Mesendoderm (in vitro differentiated cells): ENCODE measurements at regions not wholly inside any gene's neighbourhood (a gene's known extent, or its start where the extent isn't known, plus 50 kb on each side); places are given as distances from the start of the nearest gene placed in this dataset.

ENCODE experiments used
- DNase-seq: peaks from one replicate; pipeline ENCODE4 v3.0.0; 2013
- H2AK5ac ChIP-seq: 2 replicates; pipeline ENCODE4 v1.6.1; 2013; ENCODE audit warnings: low read length, inconsistent platforms
- H2BK120ac ChIP-seq: 2 replicates; pipeline ENCODE4 v1.6.1; 2013; ENCODE audit warnings: low read depth, mild to moderate bottlenecking, low read length, moderate library complexity, mixed read lengths
- H2BK15ac ChIP-seq: replicated peaks from 2 replicates; pipeline ENCODE4 v1.6.1; 2013; ENCODE audit warnings: low read depth, mild to moderate bottlenecking, moderate library complexity
- H2BK5ac ChIP-seq: 2 replicates; pipeline ENCODE4 v1.6.1; 2013; ENCODE audit warnings: low read length, inconsistent platforms
- H3K18ac ChIP-seq: 2 replicates; pipeline ENCODE4 v1.6.1; 2013; ENCODE audit warnings: mild to moderate bottlenecking, low read length, mixed read lengths
- H3K23ac ChIP-seq: one replicate; pipeline ENCODE4 v1.6.1; 2013; ENCODE audit warnings: low read length
- H3K27ac ChIP-seq: 2 replicates; pipeline ENCODE4 v1.5.1; 2013; ENCODE audit warnings: low read depth, mild to moderate bottlenecking, inconsistent platforms, low read length, moderate library complexity
- H3K27me3 ChIP-seq: 2 replicates; pipeline ENCODE4 v1.6.1; 2013; ENCODE audit warnings: low read length, control low read depth, mild to moderate bottlenecking, inconsistent platforms; ENCODE audit not compliant: insufficient read depth, poor library complexity
- H3K36me3 ChIP-seq: 2 replicates; pipeline ENCODE4 v1.6.1; 2013; ENCODE audit warnings: low read length, inconsistent platforms; ENCODE audit not compliant: control insufficient read depth, insufficient read depth
- H3K4ac ChIP-seq: one replicate; pipeline ENCODE4 v1.6.1; 2013; ENCODE audit warnings: low read depth, mild to moderate bottlenecking, low read length, moderate library complexity
- H3K4me1 ChIP-seq: 2 replicates; pipeline ENCODE4 v1.6.1; 2013; ENCODE audit warnings: low read depth, low read length, inconsistent platforms; ENCODE audit not compliant: control insufficient read depth
- H3K4me2 ChIP-seq: 2 replicates; pipeline ENCODE4 v1.6.1; 2013; ENCODE audit warnings: low read length
- H3K4me3 ChIP-seq: 2 replicates; pipeline ENCODE4 v1.5.1; 2013; ENCODE audit warnings: mild to moderate bottlenecking, low read length
- H3K56ac ChIP-seq: one replicate; pipeline ENCODE4 v1.6.1; 2013; ENCODE audit warnings: low read length
- H3K79me1 ChIP-seq: 2 replicates; pipeline ENCODE4 v1.6.1; 2013; ENCODE audit warnings: low read length, inconsistent platforms
- H3K79me2 ChIP-seq: 2 replicates; pipeline ENCODE4 v1.6.1; 2013; ENCODE audit warnings: mild to moderate bottlenecking, low read length; ENCODE audit not compliant: control insufficient read depth, insufficient read depth
- H3K9ac ChIP-seq: 2 replicates; pipeline ENCODE4 v1.6.1; 2013; ENCODE audit warnings: low read length, inconsistent platforms
- H4K5ac ChIP-seq: one replicate; pipeline ENCODE4 v1.6.1; 2013; ENCODE audit warnings: low read length
- H4K8ac ChIP-seq: one replicate; pipeline ENCODE4 v1.6.1; 2013; ENCODE audit warnings: low read depth, mild to moderate bottlenecking, control low read depth, low read length, moderate library complexity
- WGBS: extraction: QIAGEN DNeasy Blood & Tissue Kit; methylation state at CpG from one replicate; pipeline ENCODE4 v1.1.7; 2013; ENCODE audit warnings: low lambda C conversion rate, missing lambda C conversion rate; ENCODE audit not compliant: insufficient coverage; ENCODE audit errors: extremely low coverage; 5-methylcytosine and 5-hydroxymethylcytosine counted together

- Histone ChIP-seq H4K8ac (no peak overlapping the region), H3K4me1 (no peaks in the 10 kb centered on the region), H3K9ac (no peak overlapping the region), H2BK5ac (no peak overlapping the region), H3K79me1 (no peaks in the 10 kb centered on the region), H3K36me3 (no peaks in the 10 kb centered on the region), H3K4me3 (no peak overlapping the region), H3K79me2 (no peaks in the 10 kb centered on the region), H3K27ac (no peak overlapping the region), H3K4me2 (no peak overlapping the region), H2BK120ac (no peak overlapping the region), H3K4ac (no peak overlapping the region), H2AK5ac (no peak overlapping the region), H3K23ac (no peak overlapping the region), H3K56ac (no peak overlapping the region), H4K5ac (no peak overlapping the region), H3K18ac (no peak overlapping the region), H2BK15ac (no peak overlapping the region), H3K27me3 (no peaks in the 10 kb centered on the region)
- WGBS = no CpG with 5 or more reads among the region's 3 CpGs
- no peak for DNase-seq
Measured at GRCh38 chr3:64815195-64815631, 127.4 kb upstream of the ADAMTS9 start.

GRCh38 chr3:64814351-64814750 lies 126.6 kb upstream of the ADAMTS9 start:
- Histone ChIP-seq H3K4me2 (no peak overlapping the region), H2BK120ac (no peak overlapping the region), H3K23ac (no peak overlapping the region), H3K27me3 (no peaks in the 10 kb centered on the region), H3K4me1 (no peaks in the 10 kb centered on the region), H2BK15ac (no peak overlapping the region), H2AK5ac (no peak overlapping the region), H3K18ac (no peak overlapping the region), H4K5ac (no peak overlapping the region), H4K8ac (no peak overlapping the region), H3K9ac (no peak overlapping the region), H3K27ac (no peak overlapping the region), H3K79me1 (no peaks in the 10 kb centered on the region), H3K79me2 (no peaks in the 10 kb centered on the region), H2BK5ac (no peak overlapping the region), H3K4ac (no peak overlapping the region), H3K56ac (no peak overlapping the region), H3K4me3 (no peak overlapping the region), H3K36me3 (no peaks in the 10 kb centered on the region)
- WGBS = no CpG with 5 or more reads among the region's 2 CpGs
- no peak for DNase-seq

GRCh38 chr3:64813326-64813725 lies 125.5 kb upstream of the ADAMTS9 start:
- no peak overlapping the region for H4K8ac ChIP-seq
- H3K4me2 ChIP-seq = no peak overlapping the region
- no peak overlapping the region for H3K18ac ChIP-seq
- no peak overlapping the region for H3K23ac ChIP-seq
- no peaks in the 10 kb centered on the region for H3K79me2 ChIP-seq
- no peaks in the 10 kb centered on the region for H3K79me1 ChIP-seq
- no peak overlapping the region for H3K4ac ChIP-seq
- no peaks in the 10 kb centered on the region for H3K36me3 ChIP-seq
- H3K56ac ChIP-seq = no peak overlapping the region
- no peak overlapping the region for H3K27ac ChIP-seq
- no peaks in the 10 kb centered on the region for H3K4me1 ChIP-seq
- H2BK15ac ChIP-seq = no peak overlapping the region
- WGBS = no CpG with 5 or more reads among the region's 3 CpGs
- no peak overlapping the region for H3K9ac ChIP-seq
- H2BK5ac ChIP-seq = no peak overlapping the region
- H4K5ac ChIP-seq = no peak overlapping the region
- H2AK5ac ChIP-seq = no peak overlapping the region
- H2BK120ac ChIP-seq = no peak overlapping the region
- no peak for DNase-seq
- no peaks in the 10 kb centered on the region for H3K27me3 ChIP-seq
- no peak overlapping the region for H3K4me3 ChIP-seq

GRCh38 chr3:64809086-64809485 lies 121.3 kb upstream of the ADAMTS9 start:
- H3K79me1 ChIP-seq = no peaks in the 10 kb centered on the region

GRCh38 chr3:64808061-64808460 lies 120.3 kb upstream of the ADAMTS9 start:
- Histone ChIP-seq H3K56ac (no peak overlapping the region), H3K4ac (no peak overlapping the region), H3K4me3 (no peak overlapping the region), H3K4me2 (no peak overlapping the region), H2BK120ac (no peak overlapping the region), H3K27me3 (no peaks in the 10 kb centered on the region), H4K5ac (no peak overlapping the region), H2BK5ac (no peak overlapping the region), H3K27ac (no peak overlapping the region), H3K79me2 (no peaks in the 10 kb centered on the region), H3K79me1 (no peaks in the 10 kb centered on the region), H4K8ac (no peak overlapping the region), H3K4me1 (no peaks in the 10 kb centered on the region), H2AK5ac (no peak overlapping the region), H3K23ac (no peak overlapping the region), H3K18ac (no peak overlapping the region), H3K9ac (no peak overlapping the region), H2BK15ac (no peak overlapping the region), H3K36me3 (no peaks in the 10 kb centered on the region)
- no peak for DNase-seq

More at GRCh38 chr3:64809086-64809485, 121.3 kb upstream of the ADAMTS9 start:
- Histone ChIP-seq H2AK5ac (no peak overlapping the region), H3K4me3 (no peak overlapping the region), H2BK15ac (no peak overlapping the region), H3K9ac (no peak overlapping the region), H3K23ac (no peak overlapping the region), H3K27ac (no peak overlapping the region), H3K56ac (no peak overlapping the region), H2BK5ac (no peak overlapping the region), H2BK120ac (no peak overlapping the region), H3K36me3 (no peaks in the 10 kb centered on the region), H4K8ac (no peak overlapping the region), H3K79me2 (no peaks in the 10 kb centered on the region), H3K4me2 (no peak overlapping the region), H3K18ac (no peak overlapping the region), H3K4me1 (no peaks in the 10 kb centered on the region), H4K5ac (no peak overlapping the region), H3K27me3 (no peaks in the 10 kb centered on the region), H3K4ac (no peak overlapping the region)
- no peak for DNase-seq
- no CpG with 5 or more reads among the region's 2 CpGs for WGBS
